ENCODE measurements at regions not wholly inside any gene's neighbourhood (a gene's known extent, or its start where the extent isn't known, plus 50 kb on each side); places are given as distances from the start of the nearest gene placed in this dataset.

DNA sequence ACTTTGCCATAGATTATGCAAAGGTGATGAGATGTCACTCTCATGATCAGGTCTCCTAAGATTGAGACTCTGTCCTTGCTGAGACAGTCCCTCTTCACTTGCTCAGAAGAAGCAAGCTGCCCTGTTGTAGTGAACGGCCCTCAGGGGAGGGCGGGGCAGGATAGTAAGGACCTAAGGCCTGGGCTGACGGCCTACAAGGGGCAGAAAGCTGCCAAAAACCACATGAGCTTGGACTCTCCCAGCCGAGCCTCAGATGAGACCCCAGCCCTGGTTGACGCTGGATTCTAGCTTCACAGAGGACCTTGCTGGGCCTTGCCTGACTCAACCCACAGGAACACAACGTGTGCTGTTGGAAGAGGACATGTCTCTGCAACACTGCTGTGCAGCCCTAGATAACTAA lies 1182.5 kb downstream of the TBC1D22A start:
- H3K4me1 ChIP-seq: no peaks in the 10 kb centered on the region
- H3K27me3 ChIP-seq: no peaks in the 10 kb centered on the region
- H3K4me3 ChIP-seq: no peak overlapping the region
- no peaks in the 10 kb centered on the region for H3K36me3 ChIP-seq
- intact Hi-C loops (cut with DNase I): no loop called here
- ATAC-seq (no peak), DNase-seq (no peak)
- no peak overlapping the region for H3K27ac ChIP-seq
- TF ChIP-seq, protein P1, sequence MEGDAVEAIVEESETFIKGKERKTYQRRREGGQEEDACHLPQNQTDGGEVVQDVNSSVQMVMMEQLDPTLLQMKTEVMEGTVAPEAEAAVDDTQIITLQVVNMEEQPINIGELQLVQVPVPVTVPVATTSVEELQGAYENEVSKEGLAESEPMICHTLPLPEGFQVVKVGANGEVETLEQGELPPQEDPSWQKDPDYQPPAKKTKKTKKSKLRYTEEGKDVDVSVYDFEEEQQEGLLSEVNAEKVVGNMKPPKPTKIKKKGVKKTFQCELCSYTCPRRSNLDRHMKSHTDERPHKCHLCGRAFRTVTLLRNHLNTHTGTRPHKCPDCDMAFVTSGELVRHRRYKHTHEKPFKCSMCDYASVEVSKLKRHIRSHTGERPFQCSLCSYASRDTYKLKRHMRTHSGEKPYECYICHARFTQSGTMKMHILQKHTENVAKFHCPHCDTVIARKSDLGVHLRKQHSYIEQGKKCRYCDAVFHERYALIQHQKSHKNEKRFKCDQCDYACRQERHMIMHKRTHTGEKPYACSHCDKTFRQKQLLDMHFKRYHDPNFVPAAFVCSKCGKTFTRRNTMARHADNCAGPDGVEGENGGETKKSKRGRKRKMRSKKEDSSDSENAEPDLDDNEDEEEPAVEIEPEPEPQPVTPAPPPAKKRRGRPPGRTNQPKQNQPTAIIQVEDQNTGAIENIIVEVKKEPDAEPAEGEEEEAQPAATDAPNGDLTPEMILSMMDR (IDR thresholded peaks at IDR 0.05): no peak
- no peaks in the 10 kb centered on the region for H3K9me3 ChIP-seq

DNA sequence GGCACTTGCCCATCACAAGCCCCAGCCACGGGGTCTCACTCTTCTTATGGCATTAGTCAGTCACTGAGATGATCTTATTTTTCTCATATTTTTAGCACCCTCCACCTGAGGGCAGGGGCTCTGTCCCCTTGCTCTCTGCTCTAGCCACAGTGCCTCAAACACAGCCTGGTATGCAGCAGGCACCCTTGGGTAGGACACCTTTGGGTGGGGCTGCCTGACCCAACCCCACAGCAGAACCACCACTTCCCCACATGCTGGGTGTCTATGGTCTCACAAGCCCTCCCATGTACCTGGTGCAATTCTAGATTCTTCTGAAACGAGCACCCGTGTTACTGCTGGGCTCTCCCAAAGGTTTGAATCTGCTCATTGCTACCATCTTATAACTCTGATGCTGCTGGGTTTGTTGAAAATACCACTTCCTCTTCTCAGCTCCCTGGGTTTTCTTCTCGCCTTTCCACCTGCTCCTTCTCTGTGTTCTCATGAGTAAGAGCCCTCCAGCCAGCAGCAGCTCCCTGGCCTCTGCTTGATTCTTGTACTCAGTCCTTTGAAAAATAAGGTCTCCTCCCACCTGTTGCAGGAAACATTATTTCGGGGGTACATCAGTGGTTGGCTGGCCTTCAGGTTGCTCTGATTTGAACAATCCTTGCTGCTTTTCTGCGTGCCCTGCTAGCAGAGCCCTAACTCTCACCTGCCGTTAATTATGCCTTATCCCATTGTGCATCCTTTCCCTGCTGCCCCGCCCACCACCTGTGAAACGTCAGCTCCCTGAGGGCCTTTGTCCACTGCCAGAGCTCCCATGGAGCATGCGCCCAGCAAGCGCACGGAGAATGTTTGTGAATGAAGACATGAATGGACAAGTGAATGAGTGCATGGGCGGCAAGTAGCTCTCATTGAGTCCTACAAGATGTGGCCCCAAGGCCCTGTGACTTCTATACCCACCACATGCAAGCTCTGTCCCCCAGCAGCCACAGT lies 1181.6 kb downstream of the TBC1D22A start:
- TF ChIP-seq, protein P1 (IDR thresholded peaks at IDR 0.05): no peak
- Histone ChIP-seq H3K4me1 (no peaks in the 10 kb centered on the region), H3K4me3 (no peak overlapping the region), H3K27ac (no peak overlapping the region), H3K36me3 (no peaks in the 10 kb centered on the region), H3K27me3 (no peaks in the 10 kb centered on the region), H3K9me3 (no peaks in the 10 kb centered on the region)
- ATAC-seq (no peak), DNase-seq (no peak)
- intact Hi-C loops (cut with DNase I): no loop called here

DNA sequence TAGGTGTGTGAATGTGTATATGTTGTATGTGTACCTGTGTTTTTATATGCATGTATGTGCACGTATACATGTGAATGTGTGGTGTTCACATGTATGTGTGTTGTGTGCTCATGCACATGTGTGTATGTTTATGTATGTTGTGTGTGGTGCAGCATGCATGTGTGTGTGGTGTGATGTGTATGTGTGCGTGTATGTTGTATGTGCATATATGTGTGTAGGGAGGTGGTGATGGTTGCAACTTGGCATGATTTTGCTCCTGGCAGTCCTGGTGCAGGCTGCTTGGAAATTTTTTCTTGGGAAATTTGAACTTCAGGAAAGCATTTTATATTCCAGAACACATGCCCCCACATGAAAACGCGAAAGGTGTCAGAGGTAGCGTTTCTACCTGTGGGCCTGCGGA lies 1177.8 kb downstream of the TBC1D22A start:
- DNase-seq (no peak), ATAC-seq (no peak)
- TF ChIP-seq, protein P1 (IDR thresholded peaks at IDR 0.05): no peak
- H3K27me3 ChIP-seq: no peaks in the 10 kb centered on the region
- H3K4me1 ChIP-seq: no peaks in the 10 kb centered on the region
- H3K36me3 ChIP-seq: no peaks in the 10 kb centered on the region
- H3K27ac ChIP-seq: no peak overlapping the region
- H3K9me3 ChIP-seq: peaks cover 0 to 8% of the 10 kb centered on the region in 2 donors
- no peak overlapping the region for H3K4me3 ChIP-seq
- intact Hi-C loops (cut with DNase I): no loop called here

DNA sequence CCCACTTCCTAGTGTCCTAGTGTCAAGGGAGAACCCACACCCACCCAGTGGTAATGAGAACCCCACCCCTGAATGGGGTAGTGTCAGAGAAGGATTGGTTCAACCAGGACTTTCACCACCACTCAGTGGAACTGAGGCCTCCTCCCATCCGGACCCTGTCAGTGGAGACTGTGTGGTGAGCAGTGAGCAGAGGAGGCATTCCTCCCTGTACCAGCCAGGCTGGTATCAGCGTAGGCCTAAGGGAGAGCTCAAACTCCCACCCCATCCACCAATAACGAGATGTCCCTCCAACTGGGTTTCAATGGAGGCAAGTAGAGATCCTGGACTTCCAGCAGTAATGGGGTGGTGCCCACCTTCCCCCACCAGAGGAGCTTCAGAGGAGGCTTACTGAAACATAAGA lies 1171.4 kb downstream of the TBC1D22A start:
- no peak overlapping the region for H3K27ac ChIP-seq
- TF ChIP-seq, protein P1 (IDR thresholded peaks at IDR 0.05): no peak
- H3K4me3 ChIP-seq: no peak overlapping the region
- peaks cover 0 to 6% of the 10 kb centered on the region in 2 donors for H3K27me3 ChIP-seq
- H3K36me3 ChIP-seq: no peaks in the 10 kb centered on the region
- peaks cover 0 to 18% of the 10 kb centered on the region in 2 donors for H3K9me3 ChIP-seq
- DNase-seq: no peak
- intact Hi-C loops (cut with DNase I): no loop called here
- H3K4me1 ChIP-seq: no peaks in the 10 kb centered on the region
- ATAC-seq: no peak

DNA sequence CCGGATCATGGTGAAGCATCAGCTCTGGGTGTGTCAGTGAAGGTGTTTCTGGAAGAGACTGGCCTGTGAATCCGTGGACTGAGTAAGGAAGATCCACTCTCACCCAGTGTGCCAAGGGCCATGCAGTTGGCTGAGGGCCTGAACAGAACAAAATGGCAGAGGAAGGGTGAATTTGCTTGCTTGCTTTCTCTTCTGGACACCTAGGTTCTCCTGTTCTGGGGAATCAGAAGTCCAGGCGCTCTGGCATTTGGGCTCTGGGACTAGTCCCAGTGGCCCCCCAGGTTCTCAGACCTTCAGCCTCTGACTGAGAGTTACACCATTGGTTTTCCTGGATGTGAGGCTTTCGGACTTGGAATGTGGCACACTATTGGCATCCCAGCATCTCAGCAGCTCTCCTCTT lies 1170.8 kb downstream of the TBC1D22A start:
- H3K9me3 ChIP-seq: peaks cover 0 to 18% of the 10 kb centered on the region in 2 donors
- ATAC-seq (no peak), DNase-seq (no peak)
- intact Hi-C loops (cut with DNase I): no loop called here
- no peaks in the 10 kb centered on the region for H3K4me1 ChIP-seq
- no peaks in the 10 kb centered on the region for H3K36me3 ChIP-seq
- H3K4me3 ChIP-seq: no peak overlapping the region
- H3K27ac ChIP-seq: no peak overlapping the region
- H3K27me3 ChIP-seq: peaks cover 0 to 8% of the 10 kb centered on the region in 2 donors
- TF ChIP-seq, protein P1 (IDR thresholded peaks at IDR 0.05): no peak

All from left lung (tissue), 4 donors.